NT2/D1 (cell line): ENCODE measurements at regions not wholly inside any gene's neighbourhood (a gene's known extent, or its start where the extent isn't known, plus 50 kb on each side); places are given as distances from the start of the nearest gene placed in this dataset.

ENCODE experiments used
- YY1 ChIP-seq: IDR thresholded peaks from 2 replicates; pipeline ENCODE4 v1.6.1; 2011; ENCODE audit not compliant: insufficient read length, insufficient read depth
- ZNF274 ChIP-seq: IDR thresholded peaks from 2 replicates; pipeline ENCODE4 v1.6.1; 2011; ENCODE audit warnings: mild to moderate bottlenecking, low read depth, low read length

DNA sequence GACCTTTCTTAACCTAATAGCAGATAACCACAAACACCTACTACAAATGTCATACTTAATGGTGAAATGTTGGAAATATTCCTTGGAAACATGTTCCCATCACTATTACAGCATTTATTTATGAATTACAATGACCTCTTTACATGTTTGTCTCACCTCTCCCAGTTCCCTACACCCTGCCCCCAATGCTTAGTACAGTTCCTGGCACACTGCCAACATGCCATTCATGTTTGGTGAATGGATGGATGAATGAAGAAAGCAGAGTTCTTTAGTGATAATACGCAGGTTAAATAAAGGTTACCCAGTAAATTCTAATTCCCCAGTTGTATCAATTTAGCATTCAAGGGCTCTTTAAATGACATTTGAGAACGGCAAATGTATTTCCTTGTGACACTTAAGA is 259.9 kb upstream of the ATP11B start:
- TF ChIP-seq ZNF274, result no peak
- TF ChIP-seq YY1, result no peak
